Activated CD4-positive, alpha-beta T cell treated with anti-CD3 and anti-CD28 coated beads for 48 hours (primary cell): ENCODE measurements at regions not wholly inside any gene's neighbourhood (a gene's known extent, or its start where the extent isn't known, plus 50 kb on each side); places are given as distances from the start of the nearest gene placed in this dataset.

Experiments
- DNase-seq: peaks from one replicate; pipeline ENCODE4 v3.0.0-alpha.2; 2020

GRCh38 chr6:126091466-126091865 lies 105.1 kb downstream of the TRMT11 start:
- DNase-seq: no peak

GRCh38 chr6:126093108-126093507 lies 106.8 kb downstream of the TRMT11 start:
- no peak for DNase-seq

GRCh38 chr6:126094411-126094810 lies 108.1 kb downstream of the TRMT11 start:
- DNase-seq: no peak

GRCh38 chr6:126100386-126100785 lies 114.0 kb downstream of the TRMT11 start:
- no peak for DNase-seq

GRCh38 chr6:126102358-126102757 lies 116.0 kb downstream of the TRMT11 start:
- no peak for DNase-seq

- no peak for DNase-seq
Observed at GRCh38 chr6:126103993-126104392, 117.7 kb downstream of the TRMT11 start.

- DNase-seq: no peak
Observed at GRCh38 chr6:126107475-126108166, 121.3 kb downstream of the TRMT11 start.

GRCh38 chr6:126110512-126111270 lies 124.4 kb downstream of the TRMT11 start:
- no peak for DNase-seq

GRCh38 chr6:126111327-126111726 lies 125.0 kb downstream of the TRMT11 start:
- no peak for DNase-seq

GRCh38 chr6:126112171-126112632 lies 125.9 kb downstream of the TRMT11 start:
- no peak for DNase-seq

GRCh38 chr6:126113261-126113660 lies 126.9 kb downstream of the TRMT11 start:
- no peak for DNase-seq

GRCh38 chr6:126117251-126117650 lies 130.9 kb downstream of the TRMT11 start:
- no peak for DNase-seq

GRCh38 chr6:126118058-126118755 lies 131.9 kb downstream of the TRMT11 start:
- no peak for DNase-seq

GRCh38 chr6:126118936-126119335 lies 132.6 kb downstream of the TRMT11 start:
- DNase-seq: no peak

GRCh38 chr6:126123226-126123625 lies 136.9 kb downstream of the TRMT11 start:
- DNase-seq: no peak

- DNase-seq: no peak
Observed at GRCh38 chr6:126127659-126128058, 141.3 kb downstream of the TRMT11 start.

- DNase-seq: no peak
Observed at GRCh38 chr6:126131246-126131645, 144.9 kb downstream of the TRMT11 start.

- no peak for DNase-seq
Observed at GRCh38 chr6:126133984-126134383, 147.6 kb downstream of the TRMT11 start.

- no peak for DNase-seq
Observed at GRCh38 chr6:126134491-126134890, 148.2 kb downstream of the TRMT11 start.

GRCh38 chr6:126140015-126140414 lies 153.7 kb downstream of the TRMT11 start:
- no peak for DNase-seq

GRCh38 chr6:126143761-126144251 lies 157.5 kb downstream of the TRMT11 start:
- no peak for DNase-seq

- DNase-seq: no peak
Observed at GRCh38 chr6:126145351-126145750, 159.0 kb downstream of the TRMT11 start.

- DNase-seq: no peak
Observed at GRCh38 chr6:126147291-126147815, 161.0 kb downstream of the TRMT11 start.
